NCI-H226 (cell line): ENCODE measurements at regions not wholly inside any gene's neighbourhood (a gene's known extent, or its start where the extent isn't known, plus 50 kb on each side); places are given as distances from the start of the nearest gene placed in this dataset.
A peak's percentile ranks its signal among the peaks of the same experiment; 100 is the strongest.
"Not testable (repeated sequence)": the region's sequence is repeated elsewhere in the genome, so short reads cannot be mapped to it uniquely, and the experiment has no call there.

Source experiments
- DNase-seq: peaks from one replicate; pipeline ENCODE4 v3.0.0-alpha.2; 2015

DNA sequence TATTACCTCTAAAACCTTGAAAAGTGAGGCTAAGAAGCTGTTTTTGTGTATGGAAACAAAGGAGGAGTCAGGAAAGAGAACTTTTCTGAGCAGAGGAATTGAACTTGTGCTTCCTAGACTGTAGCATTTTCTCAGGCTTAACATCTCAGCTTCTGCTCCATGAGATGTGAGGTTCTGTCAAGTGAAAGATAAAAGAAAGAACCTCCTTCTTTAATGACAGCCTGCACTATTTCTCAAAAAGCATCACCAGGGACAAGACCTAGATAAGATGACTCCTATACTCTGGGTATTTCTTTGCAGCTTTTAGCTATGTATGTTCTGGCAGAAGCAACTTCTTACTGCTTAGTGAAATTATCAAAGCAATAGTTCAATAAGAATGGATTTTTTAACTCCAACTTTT, 87.6 kb upstream of the KCNQ5 start:
- DNase-seq = no peak

DNA sequence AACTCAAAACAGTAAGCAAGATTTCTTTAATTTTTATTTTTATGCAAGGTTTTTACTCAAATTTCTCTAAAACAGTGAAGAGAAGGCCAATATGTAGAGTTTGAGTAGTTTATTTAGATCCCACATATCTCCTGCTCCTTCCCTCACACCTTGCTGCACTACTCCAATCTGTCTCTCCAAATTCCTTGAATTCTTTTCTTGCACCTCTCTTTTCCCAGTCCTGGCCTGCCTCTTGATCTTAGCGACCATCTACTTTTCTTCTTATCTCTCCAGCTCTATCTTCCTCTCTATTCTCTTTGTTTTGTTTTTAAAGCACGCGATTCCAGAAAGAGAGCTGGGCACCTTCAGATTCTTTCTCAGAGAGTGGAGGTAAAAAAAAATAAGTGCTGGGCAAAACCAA, 86.7 kb upstream of the KCNQ5 start:
- DNase-seq = no peak

DNA sequence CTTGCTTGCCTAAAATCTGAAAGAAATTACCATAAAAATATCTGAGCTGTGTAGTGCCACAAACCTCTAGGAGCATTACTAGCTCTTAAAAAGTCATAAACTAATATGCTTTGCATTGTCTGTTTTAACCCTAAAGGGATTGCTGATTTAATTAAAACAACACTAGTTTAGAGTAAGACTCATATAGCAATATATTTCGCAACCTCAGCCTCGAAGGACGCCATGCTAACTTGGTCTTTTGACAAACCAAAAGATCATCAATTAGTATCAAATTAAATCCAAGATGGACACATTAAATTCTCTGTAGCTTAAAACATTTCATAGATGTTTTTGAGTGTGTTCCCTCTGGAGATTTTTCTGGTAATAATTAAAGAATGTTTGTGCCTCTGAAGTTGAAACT, 74.8 kb upstream of the KCNQ5 start:
- DNase-seq = no peak

DNA sequence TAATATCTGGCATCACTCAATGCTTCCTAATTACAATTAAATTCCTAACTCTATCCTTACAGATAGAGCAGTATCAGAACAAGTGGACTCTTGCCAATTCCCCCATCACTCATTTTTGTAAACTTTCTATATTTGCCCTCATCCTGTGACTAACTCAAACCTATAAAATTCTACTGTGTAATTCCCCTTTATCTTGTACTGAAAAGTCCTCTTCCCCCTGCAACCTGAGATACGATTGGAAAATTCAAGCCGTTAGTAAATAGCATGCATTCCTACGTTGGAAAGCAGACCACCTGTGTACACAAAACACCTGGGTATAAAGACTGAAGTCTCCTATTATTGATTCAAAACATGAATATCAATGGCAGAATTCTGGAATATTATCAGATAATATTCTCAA, 70.4 kb upstream of the KCNQ5 start:
- no peak for DNase-seq

DNA sequence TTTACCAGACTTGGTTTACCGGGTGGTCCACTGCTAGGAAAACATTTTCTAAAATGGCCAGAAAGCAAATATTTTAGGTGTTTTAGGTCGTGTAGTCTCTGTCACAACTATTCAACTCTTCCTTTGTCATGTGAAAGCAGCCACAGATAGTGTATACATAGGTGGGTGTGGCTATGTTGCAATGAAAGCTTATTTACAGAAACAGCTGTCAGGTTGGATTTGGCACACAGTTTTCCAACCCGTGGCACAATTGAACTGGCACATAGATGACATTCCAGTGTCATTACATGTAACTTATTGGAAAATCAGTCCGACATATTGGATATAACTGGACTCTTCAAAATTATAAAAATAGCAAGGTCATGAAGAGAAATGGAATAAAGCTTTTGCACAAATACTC, 68.9 kb upstream of the KCNQ5 start:
- DNase-seq = peak; percentile 33

DNA sequence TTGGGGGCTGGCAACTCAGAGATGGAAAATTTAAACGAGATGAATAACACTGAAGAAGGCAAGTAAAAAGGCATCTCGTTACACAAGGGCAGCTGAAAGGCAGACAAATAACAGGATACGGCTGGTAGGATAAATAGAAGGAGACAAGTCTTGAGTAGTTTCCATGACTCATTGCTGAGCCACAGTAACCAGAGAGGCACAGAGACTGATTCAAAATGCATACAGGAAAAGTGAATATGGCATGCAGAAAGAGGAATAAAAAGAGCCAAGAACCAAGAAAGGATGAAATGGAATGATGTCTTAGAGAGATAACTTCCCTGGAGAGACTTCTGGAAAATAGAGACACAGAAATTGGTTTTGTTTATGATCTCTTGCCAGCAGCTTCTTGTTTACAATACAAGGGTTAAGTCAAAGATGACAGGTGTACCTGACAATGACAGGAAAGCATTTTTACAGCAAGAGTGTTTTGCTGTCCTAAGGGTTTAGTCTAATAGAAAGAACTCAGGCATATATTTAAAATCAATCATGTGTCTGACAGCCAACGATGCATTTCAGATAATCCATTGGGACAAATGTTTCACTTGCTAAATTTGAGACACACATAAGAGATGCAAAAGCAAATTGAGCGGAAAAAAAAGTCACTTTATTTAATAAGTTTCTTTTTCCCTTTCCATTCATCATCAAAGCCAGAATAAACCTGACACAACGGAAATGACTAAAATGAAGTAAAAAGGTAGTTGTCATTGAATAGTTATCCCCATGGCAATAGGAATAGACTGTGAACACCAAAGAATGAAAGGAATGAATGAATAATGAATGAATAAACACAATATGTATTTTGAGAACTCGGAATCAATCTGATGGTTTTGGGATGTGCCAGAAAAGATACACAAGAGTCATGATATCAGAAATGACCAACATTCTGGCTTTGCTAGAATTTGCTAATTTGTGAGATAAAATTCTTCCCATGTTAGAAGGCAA, 68.0 kb upstream of the KCNQ5 start:
- peak; percentile 91 for DNase-seq

DNA sequence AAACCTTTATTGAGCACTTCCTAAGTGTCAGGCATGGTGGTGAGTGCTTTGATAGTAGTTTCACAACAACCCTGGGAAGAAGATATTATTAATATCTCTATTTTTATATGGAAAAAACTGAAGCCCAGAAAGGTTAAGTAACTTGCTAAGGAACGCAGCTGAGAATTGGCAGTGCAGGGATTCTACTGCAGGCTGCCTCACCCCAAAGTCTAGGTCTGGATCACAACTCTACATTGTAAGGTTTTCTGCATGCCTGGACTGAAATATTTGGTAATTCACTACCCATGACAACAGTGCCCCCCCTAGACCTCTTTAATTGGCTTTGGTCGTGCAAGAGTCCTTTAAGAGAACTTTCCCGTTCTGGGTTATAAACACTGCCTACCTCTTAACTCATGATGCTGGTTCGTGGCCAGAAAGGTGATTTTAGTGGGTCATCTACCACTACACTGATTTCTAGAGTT, 67.1 kb upstream of the KCNQ5 start:
- peak; percentile 78 for DNase-seq

DNA sequence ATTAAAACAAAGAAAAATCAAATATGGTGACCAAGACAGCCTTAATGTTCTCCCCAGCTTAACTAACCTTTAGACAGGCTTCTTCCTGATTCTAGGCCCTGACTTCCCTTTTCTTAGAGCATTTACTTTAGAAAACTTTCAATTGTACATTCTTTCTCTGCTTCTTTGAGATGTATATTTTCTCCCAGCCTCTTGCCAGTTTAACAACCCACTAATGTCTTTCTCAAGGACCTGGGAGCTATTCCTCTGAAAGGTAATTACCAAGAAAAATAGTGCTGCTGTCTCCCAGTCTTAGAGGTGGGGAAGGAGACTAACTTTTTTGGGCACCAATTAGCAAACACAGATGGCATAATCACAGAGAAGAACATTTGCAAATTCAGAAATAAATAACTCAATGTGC, 62.8 kb upstream of the KCNQ5 start:
- DNase-seq = no peak

DNA sequence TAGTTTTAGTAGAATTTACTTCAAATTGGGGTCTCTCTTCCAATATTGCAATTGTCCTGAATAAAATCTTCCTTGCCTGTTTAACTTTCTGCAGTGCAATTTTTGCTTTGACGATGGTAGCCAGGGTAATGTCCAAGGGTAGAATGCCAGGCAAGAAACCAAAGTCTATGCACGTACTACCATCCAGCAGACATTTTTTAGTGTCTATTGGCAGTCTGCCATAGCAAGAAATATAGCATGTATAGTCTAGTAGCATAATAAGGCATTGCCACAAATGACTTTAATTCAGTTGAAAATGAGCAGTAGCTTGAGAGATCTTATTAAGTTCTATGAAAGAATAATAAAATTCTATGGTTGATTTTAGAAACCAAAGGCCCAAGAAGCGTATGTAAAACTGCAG, 62.3 kb upstream of the KCNQ5 start:
- DNase-seq = no peak

DNA sequence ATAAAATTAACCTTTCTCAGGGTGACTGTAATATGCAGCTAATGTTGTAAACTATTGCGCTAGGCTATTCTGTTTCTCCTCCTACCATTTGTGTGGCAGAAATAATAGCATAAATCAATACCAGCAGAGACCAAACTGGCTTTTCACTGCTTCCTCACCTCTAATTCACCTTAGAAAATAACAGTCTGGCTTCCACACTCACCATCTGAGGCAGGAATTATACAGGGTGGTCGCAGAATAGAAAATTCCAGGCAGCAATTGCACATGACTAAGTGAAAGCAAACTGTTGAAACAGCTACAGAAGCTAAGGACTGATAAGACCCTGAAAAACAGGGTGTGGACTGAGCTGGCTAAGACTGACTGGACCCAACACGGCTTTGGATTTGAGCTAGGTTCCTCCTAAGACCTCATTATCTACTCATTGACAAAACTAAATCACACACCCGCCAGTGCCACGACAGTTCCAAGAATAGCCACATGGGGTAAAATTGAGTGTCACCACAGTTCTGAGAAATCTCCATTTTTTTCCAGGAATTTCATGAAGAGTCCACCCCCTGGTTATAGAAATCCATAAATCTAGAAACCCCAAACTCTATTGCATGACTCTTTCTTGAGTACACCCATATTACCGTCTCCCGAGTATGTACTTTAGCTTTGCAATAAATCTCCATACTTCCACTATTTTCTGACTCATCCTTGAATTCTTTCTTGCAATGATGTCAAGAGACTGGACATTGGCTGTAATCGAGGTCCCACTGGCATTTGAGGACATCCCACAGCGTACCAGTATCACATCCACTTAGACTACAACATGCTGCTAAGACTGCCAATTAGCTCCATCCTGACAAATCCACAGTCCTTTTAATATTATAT, 60.9 kb upstream of the KCNQ5 start:
- DNase-seq = peak; percentile 40

DNA sequence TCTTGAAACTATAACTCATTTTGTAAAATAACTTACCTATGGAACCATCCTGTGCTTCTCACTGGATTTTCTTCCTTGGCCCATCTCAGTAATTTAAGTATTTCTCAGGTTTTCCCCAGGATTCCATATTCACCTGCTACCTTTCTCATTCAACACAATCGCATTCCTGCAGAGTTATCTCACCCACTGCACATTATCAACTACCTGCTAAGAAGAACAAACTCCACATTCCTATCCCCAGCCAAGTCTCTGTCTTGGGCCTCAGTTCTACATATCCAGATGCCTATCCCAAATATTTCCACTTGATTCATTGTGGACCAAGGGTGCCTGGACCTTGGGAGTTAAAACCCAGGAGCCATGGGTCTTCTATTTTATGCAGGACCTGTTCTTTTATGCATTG, 60.2 kb upstream of the KCNQ5 start:
- DNase-seq = peak; percentile 55

DNA sequence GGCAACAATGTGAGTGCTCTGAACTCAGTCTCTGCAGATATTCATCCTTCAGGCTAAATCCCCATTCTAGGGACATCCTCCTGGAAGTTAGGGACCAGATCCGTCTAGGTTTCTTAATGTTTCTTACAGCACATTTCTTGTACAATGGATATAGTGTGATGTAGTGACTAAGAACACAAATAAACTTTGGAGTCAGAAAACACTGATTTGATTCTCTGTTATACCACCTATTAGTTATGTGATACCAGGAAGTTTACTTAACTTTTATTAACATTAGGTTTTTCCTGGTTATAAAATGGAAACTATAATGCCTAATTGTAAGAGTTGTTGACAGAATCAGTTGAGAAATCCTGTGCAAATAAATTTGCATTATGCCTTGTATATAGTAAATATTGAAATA, 57.6 kb upstream of the KCNQ5 start:
- no peak for DNase-seq

DNA sequence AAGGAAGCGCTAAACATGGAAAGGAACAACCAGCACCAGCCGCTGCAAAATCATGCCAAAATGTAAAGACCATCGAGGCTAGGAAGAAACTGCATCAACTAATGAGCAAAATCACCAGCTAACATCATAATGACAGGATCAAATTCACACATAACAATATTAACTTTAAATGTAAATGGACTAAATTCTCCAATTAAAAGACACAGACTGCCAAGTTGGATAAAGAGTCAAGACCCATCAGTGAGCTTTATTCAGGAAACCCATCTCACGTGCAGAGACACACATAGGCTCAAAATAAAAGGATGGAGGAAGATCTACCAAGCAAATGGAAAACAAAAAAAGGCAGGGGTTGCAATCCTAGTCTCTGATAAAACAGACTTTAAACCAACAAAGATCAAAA, 49.9 kb upstream of the KCNQ5 start:
- not testable (repeated sequence) for DNase-seq
